ENCODE measurements at regions not wholly inside any gene's neighbourhood (a gene's known extent, or its start where the extent isn't known, plus 50 kb on each side); places are given as distances from the start of the nearest gene placed in this dataset.

GRCh38 chr12:90181216-90181615, 472.6 kb upstream of the ATP2B1 start:
- DNase-seq = no peak

- no peak for DNase-seq
These were observed 466.3 kb upstream of the ATP2B1 start for GRCh38 chr12:90174956-90175355.

GRCh38 chr12:90174198-90174510, 465.5 kb upstream of the ATP2B1 start:
- DNase-seq = peak; percentile 13 to 31 (median 24)

- DNase-seq = no peak
These were observed 465.0 kb upstream of the ATP2B1 start for GRCh38 chr12:90173499-90174197.

GRCh38 chr12:90172524-90172923, 463.9 kb upstream of the ATP2B1 start:
- DNase-seq = no peak

GRCh38 chr12:90170740-90171139, 462.1 kb upstream of the ATP2B1 start:
- DNase-seq = no peak

- DNase-seq = no peak
These were observed 459.0 kb upstream of the ATP2B1 start for GRCh38 chr12:90167518-90168208.

- DNase-seq = no peak
These were observed 458.0 kb upstream of the ATP2B1 start for GRCh38 chr12:90166671-90167070.

GRCh38 chr12:90166012-90166411, 457.4 kb upstream of the ATP2B1 start:
- DNase-seq = no peak

- peak in 2 of 3 donors; percentile 10 to 20 for DNase-seq
These were observed 455.3 kb upstream of the ATP2B1 start for GRCh38 chr12:90163975-90164374.

- DNase-seq = no peak
These were observed 445.2 kb upstream of the ATP2B1 start for GRCh38 chr12:90153827-90154226.

- DNase-seq = peak in 2 of 3 donors; percentile 9 to 19
These were observed 444.4 kb upstream of the ATP2B1 start for GRCh38 chr12:90152897-90153624.

- DNase-seq = no peak
These were observed 442.9 kb upstream of the ATP2B1 start for GRCh38 chr12:90151491-90152015.

- DNase-seq = no peak
These were observed 440.8 kb upstream of the ATP2B1 start for GRCh38 chr12:90149453-90149852.

- no peak for DNase-seq
These were observed 420.9 kb upstream of the ATP2B1 start for GRCh38 chr12:90129366-90130030.

- DNase-seq = no peak
These were observed 419.9 kb upstream of the ATP2B1 start for GRCh38 chr12:90128526-90128925.

GRCh38 chr12:90126125-90126524, 417.5 kb upstream of the ATP2B1 start:
- no peak for DNase-seq

- no peak for DNase-seq
These were observed 416.3 kb upstream of the ATP2B1 start for GRCh38 chr12:90124914-90125313.

- peak; percentile 28 to 81 (median 78) for DNase-seq
These were observed 415.7 kb upstream of the ATP2B1 start for GRCh38 chr12:90124289-90124688.

- no peak for DNase-seq
These were observed 414.0 kb upstream of the ATP2B1 start for GRCh38 chr12:90122681-90123080.

- no peak for DNase-seq
These were observed 412.0 kb upstream of the ATP2B1 start for GRCh38 chr12:90120627-90121026.

GRCh38 chr12:90112666-90113065, 404.0 kb upstream of the ATP2B1 start:
- no peak for DNase-seq

Data from suppressor macrophage treated with lipopolysaccharide for 1 hour (primary cell).